ENCODE measurements at regions not wholly inside any gene's neighbourhood (a gene's known extent, or its start where the extent isn't known, plus 50 kb on each side); places are given as distances from the start of the nearest gene placed in this dataset.
"Not testable (repeated sequence)": the region's sequence is repeated elsewhere in the genome, so short reads cannot be mapped to it uniquely, and the experiment has no call there.

DNA sequence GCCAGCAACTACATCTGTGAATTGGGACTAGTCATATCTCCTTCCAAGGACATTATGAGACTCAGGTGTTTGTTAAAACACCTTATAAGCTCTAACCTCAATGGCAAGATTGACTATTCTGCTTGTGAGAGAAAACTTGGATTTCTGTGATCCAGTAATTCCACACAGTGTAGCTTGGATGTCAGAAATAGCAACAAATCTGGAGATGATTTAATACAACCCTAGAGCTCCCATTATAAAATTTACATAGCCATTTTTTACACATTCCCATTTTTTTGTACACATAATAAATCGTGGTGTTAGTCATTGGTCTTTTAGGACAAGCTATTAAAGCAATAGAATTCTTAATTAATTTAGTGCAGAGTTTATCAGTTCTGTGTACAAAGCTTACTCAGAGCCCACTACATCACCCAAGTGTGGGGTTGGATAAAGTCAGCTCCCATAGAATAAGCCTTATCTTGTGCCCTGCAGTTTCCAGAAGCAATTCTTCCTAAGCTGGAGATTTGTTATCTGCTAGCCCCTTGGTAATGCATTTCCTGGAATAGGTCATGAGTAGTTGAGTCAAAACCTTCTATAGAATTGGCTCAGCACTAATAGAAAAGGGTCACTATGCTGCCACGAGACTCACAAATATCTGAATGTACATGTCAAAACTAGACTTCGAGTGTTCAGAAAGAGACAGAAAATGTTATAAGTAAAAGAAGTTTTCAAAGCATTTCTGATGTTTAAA lies 434.0 kb upstream of the RUNX1 start:
- DNase-seq, result no peak

DNA sequence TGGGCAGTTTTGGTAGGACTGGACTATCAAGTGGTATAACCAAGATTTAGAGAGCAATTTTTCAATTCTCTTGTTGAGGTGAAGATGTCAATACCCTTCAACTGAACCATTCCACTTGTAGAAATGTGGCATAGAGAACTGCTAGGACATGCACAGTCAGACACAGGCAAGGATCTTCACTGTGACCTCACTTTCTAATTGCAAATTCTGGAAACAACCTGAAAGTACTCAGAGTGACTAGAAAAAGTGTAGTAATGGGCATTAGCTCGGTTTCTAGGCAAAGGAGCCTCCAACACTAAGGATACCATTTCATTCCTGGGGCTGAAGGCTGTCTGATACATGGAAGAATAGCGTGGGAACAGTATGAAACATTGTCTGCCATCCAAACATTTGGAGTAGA lies 433.0 kb upstream of the RUNX1 start:
- no peak for DNase-seq

DNA sequence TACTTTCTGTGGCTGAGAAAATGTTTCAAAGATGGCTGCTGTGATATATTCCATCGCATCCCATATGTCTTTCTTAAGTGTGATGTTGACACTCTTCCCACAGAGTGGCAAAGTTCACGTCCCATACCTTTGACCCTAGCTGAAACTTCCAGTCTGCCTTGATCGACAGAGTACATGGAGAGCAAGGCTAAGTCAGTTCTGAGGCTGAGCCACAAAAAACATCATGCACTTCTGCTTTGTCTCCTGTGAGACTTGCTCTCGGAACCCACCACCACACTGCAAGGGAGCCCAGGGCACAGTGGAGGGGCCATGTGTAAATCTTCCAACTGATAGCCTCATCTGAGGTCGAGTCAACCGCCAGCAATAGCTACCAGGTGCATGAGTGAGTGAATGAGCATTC lies 431.9 kb upstream of the RUNX1 start:
- no peak for DNase-seq

DNA sequence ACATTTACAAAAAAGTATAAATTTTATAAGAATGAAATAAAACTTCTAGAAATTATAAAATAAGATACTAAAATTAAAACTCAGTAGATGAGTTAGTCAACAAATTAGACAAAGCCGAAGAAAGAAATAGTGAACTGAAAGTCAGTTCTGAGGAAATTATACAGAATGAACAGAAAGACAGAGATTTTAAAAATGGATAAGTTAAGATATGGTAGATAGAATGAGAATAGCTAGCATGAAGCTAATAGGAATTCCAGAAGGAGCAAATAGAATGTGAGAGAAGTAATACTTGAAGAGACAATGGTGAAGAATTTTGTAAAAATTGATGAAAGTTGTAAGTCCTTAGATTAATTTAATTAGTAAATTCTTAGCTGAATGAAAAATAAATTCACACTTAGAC lies 430.4 kb upstream of the RUNX1 start:
- DNase-seq, result no peak

DNA sequence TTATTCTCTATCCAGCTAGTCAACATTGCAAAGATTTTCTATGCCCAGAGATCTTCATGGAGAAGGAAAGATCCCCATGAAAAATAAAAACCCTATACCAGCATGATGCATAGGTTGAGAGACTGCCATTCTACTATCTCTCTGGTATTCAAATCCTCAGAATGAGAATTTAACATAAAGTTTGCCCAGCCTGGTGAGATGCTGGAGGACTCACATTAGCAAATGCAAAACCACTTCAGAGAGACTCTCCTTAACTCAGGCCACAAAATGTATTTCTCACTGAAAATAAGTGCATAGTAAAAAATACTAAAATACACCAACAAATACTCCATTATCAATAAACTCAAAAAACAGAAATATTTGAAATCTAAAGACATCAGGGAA lies 430.0 kb upstream of the RUNX1 start:
- DNase-seq, result no peak

DNA sequence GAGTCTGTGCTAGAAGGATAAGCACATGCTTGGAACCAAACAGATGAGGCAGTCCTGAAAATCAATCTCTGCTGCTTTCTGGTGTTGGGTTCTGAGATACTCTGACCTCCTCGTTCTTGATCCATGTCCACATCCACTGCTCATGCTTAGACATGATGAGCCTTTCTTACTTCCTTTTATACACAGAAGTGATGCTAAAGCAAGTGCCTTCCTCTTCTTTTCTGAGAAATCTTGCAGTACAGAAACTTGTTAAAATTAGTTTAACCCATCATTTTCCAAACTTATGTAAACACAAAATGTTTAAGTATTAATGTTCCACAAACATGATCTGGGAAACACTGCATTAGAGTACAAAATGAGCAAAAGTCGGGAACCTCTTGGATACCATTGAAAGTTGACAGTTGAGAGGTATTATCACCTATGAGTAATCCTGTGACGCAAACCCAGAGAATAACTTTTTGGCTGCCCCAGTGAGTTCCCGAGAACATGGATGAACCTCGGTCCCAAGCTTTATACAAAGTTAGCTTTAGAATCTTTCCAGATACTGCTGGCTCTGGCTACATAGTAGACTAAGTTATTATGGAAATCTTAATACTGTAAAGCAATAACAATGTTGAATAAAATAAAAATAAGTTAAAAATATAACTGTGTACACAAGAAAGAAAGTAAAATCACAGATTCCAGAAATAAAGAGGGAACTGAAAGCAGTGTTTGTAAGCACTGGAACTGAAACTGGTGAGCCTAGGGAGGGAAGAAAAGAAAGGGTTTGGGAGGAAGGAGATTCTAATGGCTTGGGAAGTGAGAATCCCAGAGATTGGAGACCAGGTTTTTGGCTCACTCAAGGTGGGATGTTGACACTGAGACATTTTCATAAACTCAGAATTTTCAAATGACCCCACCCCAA lies 429.3 kb upstream of the RUNX1 start:
- DNase-seq, result no peak

DNA sequence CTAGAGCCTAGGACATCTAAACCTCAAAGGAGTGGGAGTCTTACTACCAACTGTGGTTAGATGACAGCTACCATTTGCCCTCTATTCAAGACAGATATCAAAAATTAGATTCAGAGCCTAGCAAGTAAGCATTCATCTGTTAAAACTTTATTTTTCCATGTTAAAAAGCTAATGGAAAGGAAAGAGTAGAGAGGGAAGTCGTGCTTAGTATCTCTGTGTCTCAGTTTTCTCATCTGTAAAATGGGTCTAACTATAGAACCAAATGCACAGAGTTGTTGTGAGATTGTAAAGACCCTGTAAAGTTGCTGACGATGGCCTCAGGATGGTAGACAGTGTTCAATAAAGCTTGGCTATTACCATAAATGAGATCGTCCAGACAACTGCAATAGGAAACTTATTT lies 428.5 kb upstream of the RUNX1 start:
- DNase-seq, result no peak

DNA sequence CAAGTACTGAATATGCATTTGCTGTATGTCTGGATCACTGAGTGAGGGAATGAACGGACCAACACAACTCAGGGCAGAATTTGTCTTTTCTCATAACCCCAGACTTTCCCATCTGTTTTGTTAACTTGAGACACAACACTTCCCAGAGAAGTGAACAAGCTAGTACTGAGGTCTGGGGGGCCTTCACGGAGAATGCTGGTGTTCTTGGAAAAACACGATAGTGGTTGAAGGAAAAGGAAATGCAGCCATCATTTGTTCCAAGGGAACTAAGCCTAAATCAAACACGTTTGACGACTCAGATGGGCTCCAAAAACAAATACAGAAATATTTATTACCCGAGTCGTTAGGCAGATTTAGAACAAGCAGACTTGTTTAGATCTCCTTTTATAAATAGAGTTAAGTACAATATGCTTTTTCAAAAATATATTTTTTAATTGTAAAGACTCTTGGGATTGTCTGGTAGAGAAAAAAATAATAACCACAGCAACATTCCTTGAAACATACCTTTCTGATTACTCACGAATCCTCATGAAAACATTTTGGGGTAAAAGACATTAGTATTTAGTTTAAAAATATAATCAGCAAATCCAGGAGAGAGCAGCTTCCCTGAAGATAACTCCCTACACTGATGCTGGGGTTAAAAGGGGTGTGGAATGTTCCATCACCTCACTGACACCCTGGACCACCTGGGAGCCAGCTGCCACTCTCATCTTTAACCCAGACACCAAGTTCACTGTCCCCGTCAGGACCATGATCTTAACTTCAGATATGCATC lies 427.7 kb upstream of the RUNX1 start:
- no peak for DNase-seq

DNA sequence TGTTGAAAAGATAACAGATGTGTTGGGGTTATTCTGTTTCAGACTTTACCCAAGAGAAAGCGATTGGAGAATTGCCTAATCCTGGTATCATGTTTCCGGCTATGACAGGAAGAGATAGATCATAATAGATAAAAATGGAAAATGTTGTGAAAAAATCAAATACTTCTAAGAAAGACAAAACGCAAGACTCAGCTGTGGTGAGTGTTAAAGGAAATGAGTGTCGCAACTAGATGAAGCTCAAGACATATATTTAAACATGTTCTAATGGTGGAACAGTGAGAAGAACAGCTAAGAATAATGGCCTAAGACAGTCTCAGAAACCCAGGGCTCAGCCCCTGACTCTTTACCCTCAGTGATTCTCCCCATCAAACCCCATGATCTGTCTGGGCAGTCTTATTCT lies 426.7 kb upstream of the RUNX1 start:
- no peak for DNase-seq

DNA sequence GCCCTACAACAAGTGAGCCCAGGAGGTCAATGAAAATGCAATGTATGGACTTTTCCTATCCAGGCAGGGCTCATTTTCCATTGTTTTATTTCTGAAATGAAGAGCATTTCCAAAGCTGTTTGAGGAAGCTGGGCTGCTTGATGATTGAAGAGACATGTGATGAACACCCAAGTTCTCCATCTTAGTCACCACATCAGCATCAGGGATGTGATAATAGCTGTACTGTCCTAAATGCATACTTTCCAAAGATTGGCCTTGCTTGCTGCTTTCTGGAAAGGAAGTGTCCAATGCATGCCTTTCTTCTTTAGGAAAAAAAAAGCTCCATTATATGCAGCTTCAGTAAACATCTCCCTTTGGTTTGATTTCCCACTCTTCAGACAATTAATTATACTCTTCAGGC lies 425.9 kb upstream of the RUNX1 start:
- DNase-seq, result no peak

DNA sequence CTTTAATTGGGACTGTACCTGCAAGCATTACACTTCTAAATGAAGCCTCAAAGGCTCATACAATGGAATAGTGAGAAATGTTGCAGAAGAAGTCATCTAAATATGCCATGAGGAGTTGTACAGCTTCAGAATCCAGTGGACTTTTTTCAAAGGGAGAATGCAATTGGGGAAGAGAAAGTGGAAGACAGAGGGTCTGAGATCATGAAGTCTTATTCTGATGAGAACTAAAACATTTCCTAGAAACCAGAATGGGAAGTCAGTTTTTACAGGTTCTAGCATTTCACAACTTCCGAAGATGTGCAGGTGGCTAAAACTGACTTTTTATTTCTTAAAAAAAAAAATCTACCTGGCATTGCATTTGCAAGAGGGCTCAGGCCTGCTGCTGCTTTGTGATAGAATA lies 424.4 kb upstream of the RUNX1 start:
- no peak for DNase-seq

DNA sequence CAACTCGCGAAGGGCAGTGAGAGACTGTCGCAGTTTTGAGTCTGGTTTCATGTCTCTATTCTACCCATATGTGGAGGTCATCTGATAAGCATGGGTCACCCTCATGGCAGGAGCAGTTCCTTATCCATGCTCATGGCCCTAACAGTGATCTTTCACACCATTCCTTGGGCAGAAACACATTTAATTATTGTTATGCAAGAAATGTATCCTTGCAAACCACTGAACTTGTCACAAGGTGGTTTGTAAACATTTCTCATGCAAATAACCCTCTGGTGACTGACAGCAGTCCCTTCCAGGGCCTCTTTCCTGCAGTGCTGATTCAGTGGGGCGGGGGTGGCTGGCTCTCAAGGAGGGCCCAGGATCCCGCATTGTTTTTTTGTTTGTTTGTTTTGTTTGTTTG lies 421.4 kb upstream of the RUNX1 start:
- no peak for DNase-seq

DNA sequence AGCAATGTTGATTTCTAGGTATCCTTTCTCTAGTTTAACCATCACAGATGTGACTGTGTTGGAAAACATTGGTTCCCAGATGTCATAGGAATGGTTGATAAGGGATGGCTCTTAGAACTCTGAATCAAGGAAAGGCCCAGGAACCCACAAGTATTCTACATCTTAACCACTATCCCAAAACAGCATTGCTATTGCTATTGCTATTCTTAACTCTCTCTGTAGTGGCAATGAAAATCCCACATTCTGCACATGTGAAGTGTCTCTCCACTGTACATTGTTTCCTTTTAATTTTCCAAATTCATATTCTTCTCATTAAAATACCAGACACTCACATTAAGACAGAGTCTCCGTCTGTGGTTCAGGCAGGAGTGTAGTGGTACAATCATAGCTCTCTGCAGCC lies 420.4 kb upstream of the RUNX1 start:
- DNase-seq, result no peak

DNA sequence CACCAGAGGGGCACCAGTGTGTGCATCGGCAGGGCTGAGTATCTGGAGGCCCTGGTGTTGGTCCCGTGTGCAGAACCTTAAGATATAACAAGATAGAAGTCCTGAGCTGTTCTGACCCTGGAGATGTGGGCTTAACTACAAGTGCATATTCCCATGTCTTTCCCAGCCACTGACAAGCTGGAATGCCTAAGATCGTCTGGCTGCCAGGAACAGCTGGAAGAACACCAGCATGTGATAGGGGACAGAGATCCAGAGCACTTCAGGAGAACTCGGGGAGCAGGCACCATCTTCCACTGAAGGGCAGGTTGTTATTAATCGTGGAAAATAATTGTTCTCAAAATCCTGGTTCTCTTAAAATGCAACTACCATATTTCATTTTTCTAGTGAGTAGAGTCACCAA lies 419.9 kb upstream of the RUNX1 start:
- DNase-seq, result no peak

DNA sequence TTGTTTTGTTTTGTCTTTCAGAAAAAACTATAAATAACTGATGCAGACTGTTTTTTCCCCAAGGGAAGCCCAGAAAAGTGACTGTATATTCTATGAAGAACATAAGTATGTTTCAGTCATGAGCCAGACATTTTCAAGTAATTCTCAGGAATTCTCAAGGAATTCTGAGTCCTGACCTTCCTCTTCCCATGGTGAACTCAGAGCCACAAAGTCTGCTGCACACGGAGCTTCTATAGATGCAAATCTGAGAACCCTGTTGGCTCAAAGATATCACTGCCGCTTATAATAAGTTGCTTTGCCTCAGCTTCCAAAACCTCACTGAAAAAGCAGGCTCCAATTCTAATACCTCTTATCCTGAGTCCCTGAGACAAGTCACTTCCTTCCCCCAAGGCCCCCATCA lies 418.5 kb upstream of the RUNX1 start:
- no peak for DNase-seq

DNA sequence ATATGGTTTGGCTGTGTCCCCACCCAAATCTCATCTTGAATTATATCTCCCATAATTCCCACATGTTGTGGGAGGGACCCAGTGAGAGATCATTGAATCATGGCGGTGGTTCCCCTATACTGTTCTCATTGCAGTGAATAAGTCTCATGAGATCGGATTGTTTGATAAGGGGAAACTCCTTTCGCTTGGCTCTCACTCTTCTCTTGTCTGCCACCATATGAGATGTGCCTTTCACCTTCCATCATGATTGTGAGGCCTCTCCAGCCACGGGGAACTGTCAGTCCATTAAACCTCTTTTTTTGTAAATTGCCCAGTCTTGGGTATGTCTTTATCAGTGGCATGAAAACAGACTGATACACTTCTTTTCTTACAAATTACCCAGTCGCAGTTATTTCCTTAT lies 417.6 kb upstream of the RUNX1 start:
- DNase-seq, result not testable (repeated sequence)

DNA sequence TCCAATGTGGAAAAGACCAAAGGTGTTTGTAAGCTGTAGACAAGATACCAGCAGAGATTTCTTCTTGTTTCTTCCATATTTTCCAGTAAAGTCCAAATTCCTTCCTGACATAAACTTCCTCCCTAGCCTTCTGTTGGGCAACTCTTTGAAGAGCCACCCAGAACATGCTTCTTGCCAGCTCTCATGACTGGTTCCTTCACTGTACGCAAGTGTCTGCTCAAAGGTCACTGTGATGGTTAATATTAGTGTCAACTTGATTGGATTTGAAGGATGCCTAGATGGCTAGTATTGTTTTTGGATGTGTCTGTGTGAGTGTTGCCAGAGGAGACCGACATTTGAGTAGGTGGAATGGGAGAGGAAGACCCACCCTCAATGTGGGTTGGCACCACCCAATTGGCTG lies 416.6 kb upstream of the RUNX1 start:
- no peak for DNase-seq

DNA sequence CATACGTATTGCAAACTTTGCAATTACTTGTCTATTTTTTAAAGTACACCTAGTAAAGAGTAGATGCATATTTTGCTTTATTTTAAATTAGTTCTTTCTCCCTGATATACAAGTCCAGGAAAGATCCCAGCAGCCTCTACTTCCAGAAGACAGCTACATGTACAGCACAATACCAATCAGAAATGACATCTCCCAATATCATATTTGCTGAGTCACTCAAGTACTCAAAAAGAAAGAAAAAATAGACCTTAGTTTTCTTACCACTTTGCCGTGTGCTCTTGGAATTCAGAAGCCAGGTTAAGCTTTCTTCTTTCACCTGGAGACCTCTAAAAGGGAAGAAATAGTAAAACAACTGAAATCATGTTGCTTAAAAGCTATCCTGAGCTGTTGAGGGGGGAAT lies 412.6 kb upstream of the RUNX1 start:
- DNase-seq, result no peak

DNA sequence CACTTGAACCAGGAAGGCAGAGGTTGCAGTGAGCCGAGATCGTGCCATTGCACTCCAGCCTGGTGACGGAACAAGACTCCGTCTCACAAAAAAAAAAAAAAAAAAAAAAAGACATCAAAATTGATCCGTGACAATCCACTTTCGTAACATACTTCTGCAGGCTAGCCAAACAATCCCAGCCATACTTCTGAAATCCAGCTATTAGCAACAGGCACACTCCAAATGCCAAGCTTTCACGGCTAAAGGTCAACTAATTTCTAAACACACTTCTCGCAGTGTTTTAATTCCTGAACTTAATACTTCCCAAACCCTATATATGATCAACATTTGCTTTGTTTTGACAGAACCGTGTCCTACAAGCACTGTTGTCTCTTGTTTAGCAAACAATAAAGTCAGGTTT lies 411.3 kb upstream of the RUNX1 start:
- no peak for DNase-seq

DNA sequence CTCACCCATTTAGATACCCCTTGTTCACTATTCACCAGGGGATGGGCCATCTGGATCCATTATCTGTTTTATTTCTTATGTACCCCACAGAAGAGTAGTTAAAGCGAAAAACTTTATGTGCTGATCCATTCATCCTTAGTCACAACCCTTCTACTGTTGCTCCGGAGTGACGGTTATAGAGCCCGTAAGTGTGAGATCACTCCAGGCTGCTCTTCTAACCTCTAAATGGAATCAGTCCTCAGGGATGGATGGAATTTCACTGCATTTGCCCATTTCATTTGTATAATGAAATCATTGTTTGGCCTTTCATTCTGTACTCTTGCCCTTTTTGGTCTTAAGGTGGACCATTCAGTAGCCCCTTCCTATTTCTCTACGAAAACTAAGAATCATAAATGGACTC lies 409.3 kb upstream of the RUNX1 start:
- no peak for DNase-seq

DNA sequence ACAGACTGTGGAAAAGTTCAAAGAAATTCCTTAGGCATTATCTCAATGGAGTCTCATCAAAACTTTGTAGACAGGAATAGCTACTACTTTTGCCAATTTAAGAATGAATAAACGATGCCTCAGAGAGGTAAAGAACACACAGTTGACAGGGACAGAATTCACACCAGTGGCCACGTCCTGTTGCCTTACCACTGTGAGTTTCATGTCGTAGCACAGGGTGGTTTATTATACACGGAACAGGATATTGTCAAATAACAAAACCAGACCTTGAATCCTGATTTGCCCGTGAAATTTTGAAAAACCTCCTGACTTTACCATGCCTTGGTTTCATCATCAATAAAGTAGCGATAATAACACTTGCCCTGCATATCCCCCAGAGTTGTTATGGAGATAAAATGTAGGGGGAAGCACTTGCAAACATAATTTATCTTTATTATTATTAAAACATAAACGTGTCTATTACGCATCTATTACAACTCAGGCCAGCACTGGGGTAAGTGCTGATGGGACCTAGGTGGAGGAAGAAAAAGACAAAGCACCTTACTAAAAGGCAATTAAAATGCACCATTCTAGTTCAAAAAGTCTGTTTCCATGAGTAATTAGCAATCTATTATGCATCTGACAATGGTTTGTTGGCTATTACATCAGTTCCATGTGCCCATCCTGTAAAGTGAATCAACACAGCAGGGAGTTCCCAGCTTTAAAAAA lies 408.1 kb upstream of the RUNX1 start:
- no peak for DNase-seq

DNA sequence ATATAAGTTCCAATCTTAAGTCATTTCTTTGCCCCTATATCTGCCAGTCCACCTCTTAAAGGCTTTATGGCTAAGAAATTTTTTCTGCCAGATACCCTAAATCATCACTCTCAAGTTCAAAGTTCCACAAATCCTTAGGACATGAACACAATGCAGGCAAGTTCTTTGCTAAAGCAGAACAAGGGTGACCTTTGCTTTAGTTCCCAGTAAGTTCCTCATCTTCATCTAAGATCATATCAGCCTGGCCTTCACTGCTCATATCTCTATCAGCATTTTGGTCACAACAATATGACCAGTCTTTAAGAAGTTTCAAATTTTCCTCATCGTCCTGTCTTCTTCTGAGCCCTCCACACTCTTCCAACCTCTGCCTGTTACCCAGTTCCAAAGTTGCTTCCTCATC lies 402.2 kb upstream of the RUNX1 start:
- no peak for DNase-seq

DNA sequence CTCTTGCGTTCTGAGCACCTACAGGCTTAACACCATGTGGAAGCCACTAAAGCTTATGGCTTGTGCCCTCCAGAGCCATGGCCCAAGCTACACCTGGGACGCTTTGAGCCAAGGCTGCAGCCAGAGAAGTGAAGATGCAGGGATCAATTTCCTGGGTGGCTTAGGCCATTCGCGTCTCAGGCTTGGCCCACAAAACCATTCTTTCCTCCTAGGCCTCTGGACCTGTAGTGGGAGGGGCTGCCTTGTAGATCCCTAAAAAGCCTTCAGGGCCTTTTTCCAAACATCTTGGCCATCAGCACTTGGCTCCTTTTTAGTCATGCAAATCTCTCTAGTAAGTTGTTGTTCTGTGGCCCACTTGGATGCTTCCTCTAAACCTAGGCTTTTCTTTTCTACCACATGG lies 401.7 kb upstream of the RUNX1 start:
- DNase-seq, result no peak
